ENCODE measurements at regions not wholly inside any gene's neighbourhood (a gene's known extent, or its start where the extent isn't known, plus 50 kb on each side); places are given as distances from the start of the nearest gene placed in this dataset.

GRCh38 chr5:121688126-121688525, 163.6 kb upstream of the FTMT start:
- H3K4me1 ChIP-seq: no peaks in the 10 kb centered on the region
- no peak overlapping the region for H3K4me3 ChIP-seq
- TF ChIP-seq POLR2A (IDR thresholded peaks at IDR 0.05): no peak
- TF ChIP-seq, protein P1, sequence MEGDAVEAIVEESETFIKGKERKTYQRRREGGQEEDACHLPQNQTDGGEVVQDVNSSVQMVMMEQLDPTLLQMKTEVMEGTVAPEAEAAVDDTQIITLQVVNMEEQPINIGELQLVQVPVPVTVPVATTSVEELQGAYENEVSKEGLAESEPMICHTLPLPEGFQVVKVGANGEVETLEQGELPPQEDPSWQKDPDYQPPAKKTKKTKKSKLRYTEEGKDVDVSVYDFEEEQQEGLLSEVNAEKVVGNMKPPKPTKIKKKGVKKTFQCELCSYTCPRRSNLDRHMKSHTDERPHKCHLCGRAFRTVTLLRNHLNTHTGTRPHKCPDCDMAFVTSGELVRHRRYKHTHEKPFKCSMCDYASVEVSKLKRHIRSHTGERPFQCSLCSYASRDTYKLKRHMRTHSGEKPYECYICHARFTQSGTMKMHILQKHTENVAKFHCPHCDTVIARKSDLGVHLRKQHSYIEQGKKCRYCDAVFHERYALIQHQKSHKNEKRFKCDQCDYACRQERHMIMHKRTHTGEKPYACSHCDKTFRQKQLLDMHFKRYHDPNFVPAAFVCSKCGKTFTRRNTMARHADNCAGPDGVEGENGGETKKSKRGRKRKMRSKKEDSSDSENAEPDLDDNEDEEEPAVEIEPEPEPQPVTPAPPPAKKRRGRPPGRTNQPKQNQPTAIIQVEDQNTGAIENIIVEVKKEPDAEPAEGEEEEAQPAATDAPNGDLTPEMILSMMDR (IDR thresholded peaks at IDR 0.05): no peak
- TF ChIP-seq POLR2AphosphoS5 (IDR thresholded peaks at IDR 0.05): no peak
- no peak for DNase-seq (ENCODE audit: low spot score in 2 of 2)
- H3K36me3 ChIP-seq: no peaks in the 10 kb centered on the region
- no peaks in the 10 kb centered on the region for H3K27me3 ChIP-seq
- H3K27ac ChIP-seq: no peak overlapping the region
- intact Hi-C loops (cut with DNase I; ENCODE audit: low total_unique reads): no loop called here
- H3K9me3 ChIP-seq: no peaks in the 10 kb centered on the region

- no peaks in the 10 kb centered on the region for H3K9me3 ChIP-seq
- intact Hi-C loops (cut with DNase I; ENCODE audit: low total_unique reads): no loop called here
- H3K4me3 ChIP-seq: no peak overlapping the region
- TF ChIP-seq, protein P1 (IDR thresholded peaks at IDR 0.05): no peak
- TF ChIP-seq POLR2A (IDR thresholded peaks at IDR 0.05) (no peak), POLR2AphosphoS5 (IDR thresholded peaks at IDR 0.05) (no peak)
- H3K4me1 ChIP-seq: no peaks in the 10 kb centered on the region
- no peak for DNase-seq (ENCODE audit: low spot score in 2 of 2)
- H3K36me3 ChIP-seq: no peaks in the 10 kb centered on the region
- no peak overlapping the region for H3K27ac ChIP-seq
- H3K27me3 ChIP-seq: no peaks in the 10 kb centered on the region
These were observed 162.9 kb upstream of the FTMT start for GRCh38 chr5:121688781-121689180.

DNA sequence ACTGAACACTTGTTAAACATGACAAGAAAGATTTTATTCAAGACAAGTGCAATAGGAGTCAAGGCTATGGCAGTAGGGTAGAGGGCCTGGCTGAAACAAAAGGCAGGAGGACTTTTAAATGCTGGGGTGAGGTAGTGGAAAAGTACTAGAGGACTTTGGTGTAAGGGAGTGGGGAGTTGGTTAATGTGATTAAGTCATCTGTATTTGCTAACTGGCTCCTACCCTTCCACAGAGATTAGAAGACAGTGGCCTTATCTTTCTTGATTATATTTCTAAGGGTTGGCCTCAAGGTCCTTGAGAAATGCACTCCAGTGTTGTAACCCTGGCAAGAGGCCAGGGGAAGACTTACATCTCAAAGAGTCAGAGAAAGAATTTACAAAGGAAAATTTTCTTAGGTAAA, 160.2 kb upstream of the FTMT start:
- no peaks in the 10 kb centered on the region for H3K9me3 ChIP-seq
- intact Hi-C loops (cut with DNase I; ENCODE audit: low total_unique reads): no loop called here
- no peak for DNase-seq (ENCODE audit: low spot score in 2 of 2)
- H3K27me3 ChIP-seq: no peaks in the 10 kb centered on the region
- TF ChIP-seq POLR2A (IDR thresholded peaks at IDR 0.05) (no peak), POLR2AphosphoS5 (IDR thresholded peaks at IDR 0.05) (no peak)
- TF ChIP-seq, protein P1 (IDR thresholded peaks at IDR 0.05): no peak
- no peaks in the 10 kb centered on the region for H3K4me1 ChIP-seq
- H3K4me3 ChIP-seq: no peak overlapping the region
- no peaks in the 10 kb centered on the region for H3K36me3 ChIP-seq
- H3K27ac ChIP-seq: no peak overlapping the region

DNA sequence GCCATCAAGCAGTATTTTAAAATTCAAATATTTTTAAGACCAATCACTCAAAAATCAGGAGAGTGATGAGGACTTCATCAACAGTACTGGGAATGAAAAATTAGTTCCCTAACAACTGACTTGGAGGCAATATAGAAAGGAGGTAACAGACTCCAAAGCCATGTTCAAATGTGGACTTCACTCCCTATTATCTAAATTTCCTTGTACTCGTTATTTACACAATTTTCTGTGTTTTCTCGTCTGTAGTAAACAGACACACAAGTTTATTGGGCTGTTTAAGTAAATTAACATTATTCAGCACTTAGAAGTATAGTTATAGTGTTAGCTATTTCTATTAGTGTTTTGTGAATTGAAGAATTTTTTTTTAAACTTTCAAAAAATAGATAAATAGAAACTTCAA, 159.5 kb upstream of the FTMT start:
- DNase-seq (ENCODE audit: low spot score in 2 of 2): no peak

DNA sequence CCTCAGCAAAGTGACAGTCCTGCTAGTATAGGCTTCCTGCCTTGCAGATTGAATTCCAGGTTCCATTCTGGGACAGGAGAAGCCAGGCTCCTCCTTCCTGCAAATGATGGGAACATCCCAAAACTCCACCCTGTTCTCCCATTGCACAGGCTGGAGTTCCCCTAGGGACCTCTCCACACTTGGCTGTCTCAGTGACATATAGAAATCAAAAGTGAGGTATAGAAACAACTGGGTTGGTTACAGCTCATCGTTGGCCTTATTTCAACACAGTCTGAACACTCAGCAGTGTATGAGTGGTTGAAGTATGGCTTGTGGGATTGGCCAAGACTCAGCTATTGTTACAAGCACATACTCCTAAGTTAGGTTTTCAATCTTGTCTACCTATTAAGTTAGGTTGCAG, 157.8 kb upstream of the FTMT start:
- intact Hi-C loops (cut with DNase I; ENCODE audit: low total_unique reads): no loop called here
- no peaks in the 10 kb centered on the region for H3K9me3 ChIP-seq

More for the DNA sequence above, 159.5 kb upstream of the FTMT start:
- Histone ChIP-seq H3K4me3 (no peak overlapping the region), H3K4me1 (no peaks in the 10 kb centered on the region), H3K27ac (no peak overlapping the region), H3K27me3 (no peaks in the 10 kb centered on the region), H3K36me3 (no peaks in the 10 kb centered on the region), H3K9me3 (no peaks in the 10 kb centered on the region)
- TF ChIP-seq, protein P1 (IDR thresholded peaks at IDR 0.05): no peak
- no peak for TF ChIP-seq POLR2A (IDR thresholded peaks at IDR 0.05)
- TF ChIP-seq POLR2AphosphoS5 (IDR thresholded peaks at IDR 0.05): no peak
- intact Hi-C loops (cut with DNase I; ENCODE audit: low total_unique reads): no loop called here

More for the DNA sequence above, 157.8 kb upstream of the FTMT start:
- no peak overlapping the region for H3K27ac ChIP-seq
- no peaks in the 10 kb centered on the region for H3K4me1 ChIP-seq
- H3K4me3 ChIP-seq: no peak overlapping the region
- DNase-seq (ENCODE audit: low spot score in 2 of 2): no peak
- H3K27me3 ChIP-seq: no peaks in the 10 kb centered on the region
- no peaks in the 10 kb centered on the region for H3K36me3 ChIP-seq
- TF ChIP-seq, protein P1 (IDR thresholded peaks at IDR 0.05): no peak
- TF ChIP-seq POLR2A (IDR thresholded peaks at IDR 0.05): no peak
- TF ChIP-seq POLR2AphosphoS5 (IDR thresholded peaks at IDR 0.05): no peak
